ENCODE measurements at regions not wholly inside any gene's neighbourhood (a gene's known extent, or its start where the extent isn't known, plus 50 kb on each side); places are given as distances from the start of the nearest gene placed in this dataset.
A peak's percentile ranks its signal among the peaks of the same experiment; 100 is the strongest.
"Not testable (repeated sequence)": the region's sequence is repeated elsewhere in the genome, so short reads cannot be mapped to it uniquely, and the experiment has no call there.

DNA sequence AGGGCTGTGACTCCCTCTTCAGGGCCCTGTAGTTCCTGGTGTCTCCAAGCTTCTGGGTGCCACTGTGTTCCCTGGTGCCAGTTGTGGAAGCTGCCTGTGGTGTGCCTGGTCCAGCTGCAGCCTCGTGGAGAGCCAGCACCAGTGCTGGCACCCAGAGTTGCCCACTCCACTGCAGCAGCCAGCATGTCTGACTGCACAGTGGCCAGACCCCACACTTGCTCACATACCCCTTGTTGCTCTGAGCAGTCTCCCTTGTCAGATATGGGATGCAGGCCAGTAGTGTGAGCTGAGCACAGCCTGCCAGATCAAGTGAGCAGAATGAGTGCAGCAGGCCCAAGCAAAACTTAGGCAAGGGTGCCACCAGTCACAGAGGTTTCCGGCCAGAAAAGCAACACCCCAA lies 108.6 kb downstream of the ZMAT1 start:
- DNase-seq (ENCODE audit: extremely low read depth, low read depth): no peak

DNA sequence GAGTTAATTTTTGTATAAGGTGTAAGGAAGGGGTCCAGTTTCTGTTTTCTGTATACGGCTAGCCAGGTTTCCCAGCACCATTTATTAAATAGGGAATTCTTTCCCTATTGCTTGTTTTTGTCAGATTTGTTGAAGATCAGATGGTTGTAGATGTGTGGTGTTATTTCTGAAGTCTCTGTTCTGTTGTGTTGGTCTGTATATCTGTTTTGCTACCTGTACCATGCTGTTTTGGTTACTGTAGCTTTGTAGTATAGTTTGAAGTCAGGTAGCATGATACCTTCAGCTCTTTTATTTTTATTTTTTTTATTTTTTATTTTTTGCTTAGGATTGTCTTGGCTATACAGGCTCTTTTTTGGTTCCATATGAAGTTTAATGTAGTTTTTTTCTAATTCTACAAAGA lies 114.1 kb downstream of the ZMAT1 start:
- DNase-seq (ENCODE audit: extremely low read depth, low read depth): not testable (repeated sequence)

DNA sequence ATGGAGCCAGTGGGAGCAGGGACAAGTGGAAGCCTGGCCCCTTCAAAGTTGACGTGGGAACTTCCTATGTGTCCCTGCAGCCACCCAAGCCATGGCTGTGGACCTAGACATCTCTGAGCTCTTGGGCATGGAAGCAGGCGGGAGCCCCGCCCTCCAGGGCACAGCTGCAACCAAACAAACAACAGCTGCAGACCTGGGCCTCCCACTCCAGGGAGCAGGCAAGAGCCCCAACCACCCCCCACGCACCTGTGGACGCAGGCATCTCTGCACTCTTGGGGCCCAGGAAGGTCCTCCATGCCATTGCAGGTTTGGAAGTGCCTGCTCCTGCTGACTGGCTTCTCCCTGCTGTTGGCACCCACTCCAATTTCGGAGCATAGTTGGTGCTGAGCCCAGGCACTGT lies 118.6 kb downstream of the ZMAT1 start:
- no peak for DNase-seq (ENCODE audit: extremely low read depth, low read depth)

DNA sequence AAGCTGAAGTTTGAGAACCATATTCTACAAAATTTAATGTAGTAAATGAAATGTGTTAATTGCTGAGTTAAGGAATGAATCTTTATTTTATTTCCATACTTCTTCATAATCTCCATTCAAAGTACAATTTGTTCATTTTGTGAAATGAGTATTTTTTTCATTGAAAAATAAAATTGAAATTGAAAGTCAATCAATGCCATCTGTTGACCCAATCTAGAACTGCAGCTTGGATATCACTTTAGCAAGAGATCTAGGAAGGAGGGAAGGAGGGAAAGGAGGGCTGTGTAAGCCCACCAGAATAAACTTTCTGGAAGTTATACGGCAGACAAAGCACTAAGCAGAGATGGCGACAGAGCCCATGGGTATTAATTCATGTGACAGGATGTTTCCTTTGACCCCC lies 128.4 kb downstream of the ZMAT1 start:
- DNase-seq (ENCODE audit: extremely low read depth, low read depth): peak; percentile 7

DNA sequence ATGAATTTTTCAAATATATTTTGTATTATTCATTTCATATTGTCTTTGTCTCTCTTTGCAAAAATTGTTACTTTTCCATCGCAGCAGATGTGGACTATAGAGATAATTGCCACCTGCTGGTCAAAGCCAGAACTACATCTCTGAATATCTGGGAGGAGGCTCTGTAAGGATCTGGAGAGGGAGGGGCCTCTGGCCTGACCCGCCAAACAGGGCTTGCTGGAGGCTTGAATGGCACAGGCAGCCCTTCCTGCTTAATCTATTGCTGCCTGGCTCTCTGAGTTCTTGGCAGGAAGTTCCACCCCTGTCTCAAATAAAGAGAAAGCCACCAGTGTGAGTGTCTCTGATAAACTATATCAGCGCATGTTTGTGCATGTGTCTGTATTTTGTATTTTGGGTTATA lies 132.4 kb downstream of the ZMAT1 start:
- DNase-seq (ENCODE audit: extremely low read depth, low read depth): peak; percentile 93

DNA sequence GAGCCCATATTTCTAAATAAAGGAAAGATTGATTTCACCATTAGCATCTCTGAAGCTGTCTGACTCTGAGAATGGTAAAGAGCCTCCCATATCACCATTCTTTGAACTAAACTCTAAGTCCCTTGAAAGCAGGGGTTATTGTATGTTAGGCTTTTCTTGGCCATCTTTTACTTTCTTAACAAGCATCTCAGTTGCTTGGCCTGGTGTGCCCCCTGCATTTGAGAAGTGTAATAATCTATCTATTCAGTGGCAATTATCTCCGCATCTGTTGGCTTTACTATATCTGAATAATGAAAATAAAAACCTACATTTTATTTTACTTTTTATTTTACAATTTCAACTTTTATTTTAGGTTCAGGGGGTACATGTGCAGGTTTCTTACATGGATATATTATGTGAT lies 128.3 kb upstream of the ARMCX2 start:
- no peak for DNase-seq (ENCODE audit: extremely low read depth, low read depth)

DNA sequence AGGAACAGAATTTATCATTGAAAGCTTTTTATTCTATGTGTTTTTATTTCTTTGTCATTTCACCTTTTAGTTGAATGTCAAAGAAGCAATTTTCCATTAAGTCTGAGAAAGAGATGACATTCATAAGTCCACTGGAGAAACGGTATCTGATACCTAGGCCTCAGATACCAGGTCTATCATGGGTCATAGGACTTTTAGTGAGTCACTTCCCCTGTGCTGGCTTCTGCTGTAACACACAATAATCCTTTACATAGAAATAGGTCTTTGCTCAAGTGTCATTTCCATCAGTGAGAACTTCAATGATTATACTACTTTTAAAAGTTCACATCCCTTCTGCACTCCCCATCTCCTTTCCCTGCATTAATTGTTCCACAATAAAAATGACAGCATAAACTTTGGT lies 125.5 kb upstream of the ARMCX2 start:
- no peak for DNase-seq (ENCODE audit: extremely low read depth, low read depth)

DNA sequence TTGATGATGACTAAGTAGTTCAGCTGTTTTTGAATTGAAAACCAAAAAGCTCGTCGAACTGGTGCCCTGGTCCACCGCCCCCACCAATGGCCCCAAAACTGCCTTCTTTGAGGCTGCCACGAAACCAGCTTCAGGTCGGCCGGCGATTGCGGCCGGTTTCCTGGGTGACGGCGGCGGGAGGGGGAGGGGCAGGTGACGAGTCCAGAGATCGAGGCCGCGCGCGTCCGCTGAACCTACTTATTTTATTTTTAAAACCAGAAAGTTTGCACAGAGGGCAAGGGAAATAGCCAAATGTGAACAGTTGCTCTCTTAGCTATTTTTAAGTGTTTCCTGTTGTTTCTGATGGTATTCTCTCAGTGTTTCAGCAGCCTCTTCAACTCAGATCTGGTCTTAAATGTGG lies 120.8 kb upstream of the ARMCX2 start:
- not testable (repeated sequence) for DNase-seq (ENCODE audit: extremely low read depth, low read depth)

DNA sequence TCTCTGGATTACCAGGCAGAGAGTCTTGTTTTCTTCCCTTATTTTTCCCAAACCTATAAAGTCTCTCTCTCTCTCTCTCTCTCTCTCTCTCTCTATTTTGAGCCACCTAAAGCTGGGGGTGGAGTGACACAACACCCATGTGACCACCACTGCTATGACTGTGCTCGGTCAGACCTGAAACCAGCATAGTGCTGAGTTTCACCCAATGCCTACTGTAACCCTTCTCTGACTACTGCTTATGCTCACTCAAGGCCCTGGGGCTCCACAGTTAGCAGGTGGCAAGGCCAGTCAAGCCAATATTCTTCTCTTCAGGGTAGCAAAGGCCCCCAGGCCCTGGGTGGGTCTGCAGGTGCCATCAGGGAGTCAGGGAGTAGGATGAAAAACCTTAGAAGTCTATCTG lies 114.7 kb upstream of the ARMCX2 start:
- no peak for DNase-seq (ENCODE audit: extremely low read depth, low read depth)

DNA sequence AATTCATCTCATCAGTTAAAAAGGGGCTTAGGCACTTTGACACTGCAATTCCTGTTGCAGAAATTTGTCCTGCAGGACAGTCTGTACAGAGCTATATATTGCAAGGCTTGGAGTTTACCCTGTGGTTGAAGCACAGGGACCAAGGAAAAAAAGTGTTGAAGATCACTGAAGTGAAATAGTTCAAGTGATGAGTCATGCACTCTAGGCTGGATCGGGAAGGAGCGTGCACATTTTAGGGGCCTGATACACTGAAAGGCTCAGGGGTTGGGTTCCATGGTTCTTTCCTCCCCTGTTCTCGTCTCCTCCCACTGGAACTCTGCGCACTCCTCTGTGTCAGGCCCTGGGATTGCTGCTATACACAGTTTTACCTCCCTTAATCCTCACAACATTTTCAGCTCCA lies 104.9 kb upstream of the ARMCX2 start:
- DNase-seq (ENCODE audit: extremely low read depth, low read depth): peak; percentile 0

DNA sequence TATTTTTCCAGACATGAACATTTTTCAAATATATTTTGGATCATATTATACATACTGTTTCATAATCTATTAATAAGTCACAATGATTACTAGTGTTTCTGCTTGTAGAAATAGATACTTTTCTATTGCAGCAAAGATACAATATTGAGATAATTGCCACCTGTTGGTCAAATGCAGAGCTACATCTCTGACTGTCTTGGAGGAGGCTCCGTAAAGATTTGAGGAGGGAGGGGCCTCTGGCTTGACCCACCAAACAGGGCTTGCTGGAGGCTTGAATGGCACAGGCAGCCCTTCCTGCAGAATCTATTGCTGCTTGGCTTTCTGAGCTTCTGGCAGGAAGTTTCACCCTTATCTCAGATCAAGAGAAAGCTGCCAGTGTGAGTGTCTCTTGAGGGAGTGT lies 99.3 kb upstream of the ARMCX2 start:
- peak; percentile 44 for DNase-seq (ENCODE audit: extremely low read depth, low read depth)

DNA sequence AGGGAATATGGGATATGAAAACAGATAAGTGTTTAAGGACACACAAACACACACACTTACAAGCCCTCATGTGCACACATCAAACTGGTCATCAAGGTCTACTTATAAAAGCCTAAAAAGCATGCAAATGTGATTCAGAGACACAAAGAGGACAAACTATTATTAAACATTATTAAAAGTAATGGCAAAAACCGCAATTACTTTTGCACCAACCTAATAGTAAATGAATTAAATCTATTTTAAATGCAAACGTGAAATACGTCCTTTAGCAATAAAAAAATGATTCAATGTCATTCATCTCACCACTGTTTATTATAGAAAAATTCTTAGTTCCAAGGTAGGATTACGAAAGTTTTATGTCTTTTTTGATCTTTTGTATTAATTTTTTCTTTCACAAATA lies 91.1 kb upstream of the ARMCX2 start:
- DNase-seq (ENCODE audit: extremely low read depth, low read depth): no peak

DNA sequence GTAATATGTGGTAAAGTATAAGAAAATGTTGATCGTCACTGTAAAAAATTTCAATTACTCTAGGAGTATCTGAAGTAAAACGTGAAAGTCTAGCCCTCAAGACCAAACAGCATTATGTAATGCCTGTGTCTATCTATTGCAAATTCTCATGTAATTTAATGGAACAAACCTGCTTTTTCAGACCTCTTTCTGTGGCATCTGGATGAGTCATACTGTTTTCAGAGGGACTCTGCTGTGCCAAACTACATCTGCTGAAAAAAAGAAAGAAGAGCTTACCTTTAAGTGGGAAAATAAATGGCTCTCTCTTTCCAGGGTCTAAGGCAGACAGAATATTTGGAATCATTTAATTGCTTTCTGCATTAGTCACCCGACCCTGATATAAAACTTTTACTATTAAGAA lies 89.8 kb upstream of the ARMCX2 start:
- DNase-seq (ENCODE audit: extremely low read depth, low read depth): no peak

DNA sequence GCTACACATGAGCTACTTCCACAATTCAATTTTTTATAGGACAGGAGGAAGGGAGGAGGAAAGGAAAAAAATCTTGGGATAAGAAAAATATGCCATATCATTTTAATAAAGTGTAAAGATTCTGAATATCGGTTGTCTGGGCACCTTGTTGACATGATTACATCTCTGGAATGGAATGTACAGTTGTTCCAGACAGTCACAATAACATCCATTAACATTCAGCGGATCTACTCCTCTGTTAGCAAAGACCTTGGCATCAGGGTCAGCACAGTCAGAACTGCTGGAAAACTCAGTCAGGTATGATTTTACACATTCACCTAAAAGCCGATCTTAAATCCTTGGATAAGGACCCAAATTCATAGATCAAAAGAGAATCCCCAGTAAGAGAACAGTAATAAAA lies 85.4 kb upstream of the ARMCX2 start:
- DNase-seq (ENCODE audit: extremely low read depth, low read depth): no peak

DNA sequence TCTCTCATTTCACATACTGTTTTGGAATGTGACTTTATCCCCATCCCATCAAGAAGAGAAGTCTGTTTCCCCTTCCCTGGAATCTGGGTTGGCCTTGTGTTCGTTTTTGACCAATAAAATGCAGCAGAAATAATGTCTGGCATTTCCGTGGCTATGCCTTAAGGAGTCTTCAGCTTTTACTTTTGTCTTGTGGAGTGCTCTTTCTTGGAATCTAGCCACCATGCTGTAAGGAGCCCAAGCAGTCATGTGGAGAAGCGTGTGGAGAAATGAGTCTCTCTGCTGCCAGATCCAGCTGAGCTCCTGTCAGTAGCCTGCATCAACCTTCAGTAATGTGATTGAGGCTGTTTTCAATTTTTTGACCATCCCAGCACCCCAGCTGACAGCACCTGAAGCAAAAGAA lies 84.4 kb upstream of the ARMCX2 start:
- no peak for DNase-seq (ENCODE audit: extremely low read depth, low read depth)

DNA sequence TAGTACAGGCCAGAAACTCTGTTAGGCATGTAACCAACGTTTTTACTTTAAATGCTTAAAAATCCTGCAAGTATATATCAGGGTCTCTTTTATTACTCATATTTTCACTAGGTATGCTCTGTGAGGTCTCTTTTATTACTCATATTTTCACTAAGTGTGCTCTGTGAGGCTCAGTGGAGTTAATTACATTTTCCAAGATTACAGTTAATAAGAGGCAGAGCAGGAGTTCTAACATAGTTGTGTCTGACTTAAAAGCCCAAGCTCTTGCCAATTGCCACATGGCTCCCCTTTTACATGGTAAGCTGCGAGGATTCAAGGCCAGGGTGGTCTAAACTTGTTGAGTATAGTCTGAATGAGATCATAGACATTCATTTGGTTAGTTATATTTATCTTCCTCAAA lies 81.0 kb upstream of the ARMCX2 start:
- no peak for DNase-seq (ENCODE audit: extremely low read depth, low read depth)

DNA sequence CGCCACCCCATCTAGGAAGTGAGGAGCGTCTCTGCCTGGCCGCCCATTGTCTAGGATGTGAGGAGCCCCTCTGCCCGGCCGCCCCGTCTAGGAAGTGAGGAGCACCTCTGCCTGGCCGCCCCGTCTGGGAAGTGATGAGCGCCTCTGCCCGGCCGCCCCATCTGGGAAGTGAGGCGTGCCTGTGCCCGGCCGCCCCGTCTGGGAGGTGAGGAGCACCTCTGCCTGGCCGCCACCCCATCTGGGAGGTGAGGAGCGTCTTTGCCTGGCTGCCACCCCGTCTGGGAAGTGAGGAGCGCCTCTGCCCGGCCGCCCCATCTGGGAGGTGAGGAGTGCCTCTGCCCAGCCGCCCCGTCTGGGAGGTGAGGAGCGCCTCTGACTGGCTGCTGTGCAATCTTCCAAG lies 79.2 kb upstream of the ARMCX2 start:
- not testable (repeated sequence) for DNase-seq (ENCODE audit: extremely low read depth, low read depth)

DNA sequence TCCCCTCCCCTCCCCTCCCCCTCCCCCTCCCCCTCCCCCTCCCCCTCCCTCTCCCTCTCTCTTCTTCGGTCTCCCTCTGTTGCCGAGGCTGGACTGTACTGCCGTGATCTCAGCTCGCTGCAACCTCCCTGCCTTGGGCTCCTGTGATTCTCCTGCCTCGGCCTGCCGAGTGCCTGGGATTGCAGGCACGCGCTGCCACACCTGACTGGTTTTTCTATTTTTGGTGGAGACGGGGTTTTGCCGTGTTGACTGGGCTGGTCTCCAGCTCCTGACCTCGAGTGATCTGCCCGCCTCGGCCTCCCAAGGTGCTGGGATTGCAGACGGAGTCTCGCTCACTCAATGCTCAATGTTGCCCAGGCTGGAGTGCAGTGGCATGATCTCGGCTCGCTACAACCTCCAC lies 78.8 kb upstream of the ARMCX2 start:
- DNase-seq (ENCODE audit: extremely low read depth, low read depth): not testable (repeated sequence)

DNA sequence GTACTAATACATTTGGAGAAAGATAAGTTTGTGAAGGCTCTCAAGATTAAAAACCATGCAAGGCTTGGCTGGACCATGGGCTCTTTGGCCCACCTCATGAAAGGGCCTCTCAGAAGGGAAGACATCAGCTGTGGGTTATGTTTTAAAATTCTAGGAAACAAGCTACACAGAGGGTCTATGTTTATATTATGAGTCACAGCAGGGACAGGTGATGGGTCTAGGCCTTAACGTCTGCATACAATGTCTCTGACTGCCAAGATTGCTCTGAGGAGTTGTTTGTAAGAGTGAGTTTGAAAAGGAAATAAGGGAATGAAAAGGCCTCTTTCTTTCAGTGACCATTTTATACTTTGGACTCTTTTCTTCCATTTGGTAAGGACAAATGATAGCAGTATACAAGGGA lies 77.0 kb upstream of the ARMCX2 start:
- DNase-seq (ENCODE audit: extremely low read depth, low read depth): no peak

DNA sequence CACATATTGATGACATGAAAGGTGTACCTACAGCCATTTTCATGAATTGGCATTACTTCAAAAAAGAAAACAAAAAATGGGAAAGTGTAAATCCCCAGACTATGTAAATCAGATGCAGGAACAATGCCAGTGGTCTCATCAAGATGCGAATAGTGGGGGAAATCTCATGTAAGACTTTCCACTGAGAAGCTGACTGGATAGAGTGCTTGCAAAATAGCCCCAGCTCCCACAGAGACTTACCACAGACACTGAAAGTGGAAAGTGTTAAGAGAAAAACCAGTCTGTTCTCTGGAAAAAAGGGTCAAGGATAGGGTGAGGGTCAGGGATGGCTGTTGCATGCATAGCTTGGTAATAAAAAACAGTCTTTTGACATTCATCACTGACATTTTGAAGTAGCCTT lies 73.2 kb upstream of the ARMCX2 start:
- no peak for DNase-seq (ENCODE audit: extremely low read depth, low read depth)

DNA sequence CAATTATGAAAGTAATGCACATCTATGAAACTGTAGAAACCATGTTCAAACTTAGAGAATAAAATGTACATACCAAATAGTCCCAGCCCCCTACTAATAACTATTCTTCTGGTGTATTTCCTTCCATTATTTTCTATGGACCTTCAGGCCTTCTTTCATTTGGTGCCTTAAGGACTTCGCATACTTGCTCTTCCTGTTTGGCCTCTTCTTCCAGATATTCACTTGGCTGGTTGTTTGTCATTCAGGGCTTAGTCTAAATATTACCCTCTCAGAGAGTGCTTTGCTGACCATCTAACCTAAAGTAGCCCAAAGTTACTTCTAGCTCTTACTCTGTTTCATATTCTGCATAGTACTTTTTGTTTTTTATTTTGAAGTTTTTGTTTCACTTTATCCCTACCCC lies 70.3 kb upstream of the ARMCX2 start:
- no peak for DNase-seq (ENCODE audit: extremely low read depth, low read depth)

Data from NCI-H460 (cell line).